ENCODE measurements at regions not wholly inside any gene's neighbourhood (a gene's known extent, or its start where the extent isn't known, plus 50 kb on each side); places are given as distances from the start of the nearest gene placed in this dataset.

DNA sequence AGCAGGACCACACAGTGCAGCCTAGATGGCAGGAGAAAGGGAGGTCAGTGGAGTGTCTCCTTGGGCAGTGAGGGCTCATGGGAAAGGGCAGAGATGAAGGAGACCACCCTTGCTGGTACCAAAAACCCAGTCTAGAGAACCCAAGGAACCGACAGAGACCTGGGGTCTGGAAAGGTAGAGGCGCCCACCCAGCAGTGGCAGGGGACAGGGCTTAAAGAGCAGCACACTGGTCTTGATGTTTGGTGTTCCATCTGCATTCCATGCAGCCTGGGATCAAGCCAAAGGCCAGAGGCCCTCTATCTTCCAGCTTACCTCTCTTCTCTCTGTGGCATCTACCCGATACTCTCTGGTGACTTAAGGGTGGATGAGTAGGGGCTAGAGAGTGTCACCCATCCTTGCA, 127.5 kb downstream of the PJA1 start:
- DNase-seq (ENCODE audit: low spot score) = no peak
- TF ChIP-seq, protein P1, sequence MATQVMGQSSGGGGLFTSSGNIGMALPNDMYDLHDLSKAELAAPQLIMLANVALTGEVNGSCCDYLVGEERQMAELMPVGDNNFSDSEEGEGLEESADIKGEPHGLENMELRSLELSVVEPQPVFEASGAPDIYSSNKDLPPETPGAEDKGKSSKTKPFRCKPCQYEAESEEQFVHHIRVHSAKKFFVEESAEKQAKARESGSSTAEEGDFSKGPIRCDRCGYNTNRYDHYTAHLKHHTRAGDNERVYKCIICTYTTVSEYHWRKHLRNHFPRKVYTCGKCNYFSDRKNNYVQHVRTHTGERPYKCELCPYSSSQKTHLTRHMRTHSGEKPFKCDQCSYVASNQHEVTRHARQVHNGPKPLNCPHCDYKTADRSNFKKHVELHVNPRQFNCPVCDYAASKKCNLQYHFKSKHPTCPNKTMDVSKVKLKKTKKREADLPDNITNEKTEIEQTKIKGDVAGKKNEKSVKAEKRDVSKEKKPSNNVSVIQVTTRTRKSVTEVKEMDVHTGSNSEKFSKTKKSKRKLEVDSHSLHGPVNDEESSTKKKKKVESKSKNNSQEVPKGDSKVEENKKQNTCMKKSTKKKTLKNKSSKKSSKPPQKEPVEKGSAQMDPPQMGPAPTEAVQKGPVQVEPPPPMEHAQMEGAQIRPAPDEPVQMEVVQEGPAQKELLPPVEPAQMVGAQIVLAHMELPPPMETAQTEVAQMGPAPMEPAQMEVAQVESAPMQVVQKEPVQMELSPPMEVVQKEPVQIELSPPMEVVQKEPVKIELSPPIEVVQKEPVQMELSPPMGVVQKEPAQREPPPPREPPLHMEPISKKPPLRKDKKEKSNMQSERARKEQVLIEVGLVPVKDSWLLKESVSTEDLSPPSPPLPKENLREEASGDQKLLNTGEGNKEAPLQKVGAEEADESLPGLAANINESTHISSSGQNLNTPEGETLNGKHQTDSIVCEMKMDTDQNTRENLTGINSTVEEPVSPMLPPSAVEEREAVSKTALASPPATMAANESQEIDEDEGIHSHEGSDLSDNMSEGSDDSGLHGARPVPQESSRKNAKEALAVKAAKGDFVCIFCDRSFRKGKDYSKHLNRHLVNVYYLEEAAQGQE (IDR thresholded peaks at IDR 0.05) = no peak
- TF ChIP-seq ZBTB33 (IDR thresholded peaks at IDR 0.05) (no peak), TAF1 (conservative IDR thresholded peaks at IDR 0.05) (no peak), HNF4G (IDR thresholded peaks at IDR 0.05) (no peak), HNF4A (conservative IDR thresholded peaks at IDR 0.05) (no peak), RXRA (IDR thresholded peaks at IDR 0.05) (no peak), GABPA (IDR thresholded peaks at IDR 0.05 in 1 of 2, conservative IDR thresholded peaks at IDR 0.05 in 1 of 2) (no peak), FOXA2 (IDR thresholded peaks at IDR 0.05) (no peak), SP1 (IDR thresholded peaks at IDR 0.05) (no peak), YY1 (IDR thresholded peaks at IDR 0.05) (no peak), CTCF (IDR thresholded peaks at IDR 0.05; ENCODE audit: low read depth, low read length, missing input control) (no peak), FOXA1 (IDR thresholded peaks at IDR 0.05) (no peak)
- TF ChIP-seq, protein P2, sequence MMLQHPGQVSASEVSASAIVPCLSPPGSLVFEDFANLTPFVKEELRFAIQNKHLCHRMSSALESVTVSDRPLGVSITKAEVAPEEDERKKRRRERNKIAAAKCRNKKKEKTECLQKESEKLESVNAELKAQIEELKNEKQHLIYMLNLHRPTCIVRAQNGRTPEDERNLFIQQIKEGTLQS (IDR thresholded peaks at IDR 0.05) = no peak
- Histone ChIP-seq H3K9me3 (ENCODE audit: control insufficient read depth in 4 of 4, low read length in 3 of 4) (no peaks in the 10 kb centered on the region), H3K27me3 (ENCODE audit: control insufficient read depth in 4 of 4, insufficient read depth in 4 of 4, low read length in 3 of 4) (peaks cover 0 to 6% (median 0%) of the 10 kb centered on the region in 4 donors), H3K4me3 (ENCODE audit: low read depth in 1 of 3, low read length in 3 of 3) (no peak overlapping the region), H3K36me3 (ENCODE audit: control insufficient read depth in 4 of 4, insufficient read depth in 3 of 4, low read depth in 1 of 4, low read length in 3 of 4) (no peaks in the 10 kb centered on the region), H3K9ac (ENCODE audit: low read depth in 1 of 2, low read length in 2 of 2) (no peak overlapping the region), H3K27ac (ENCODE audit: low read depth in 1 of 2, low read length in 2 of 2) (no peak overlapping the region), H3K4me1 (ENCODE audit: control insufficient read depth in 4 of 4, insufficient read depth in 4 of 4, low read length in 3 of 4) (no peaks in the 10 kb centered on the region)
- WGBS = 91% methylated on average over 3 of the region's 3 CpGs

DNA sequence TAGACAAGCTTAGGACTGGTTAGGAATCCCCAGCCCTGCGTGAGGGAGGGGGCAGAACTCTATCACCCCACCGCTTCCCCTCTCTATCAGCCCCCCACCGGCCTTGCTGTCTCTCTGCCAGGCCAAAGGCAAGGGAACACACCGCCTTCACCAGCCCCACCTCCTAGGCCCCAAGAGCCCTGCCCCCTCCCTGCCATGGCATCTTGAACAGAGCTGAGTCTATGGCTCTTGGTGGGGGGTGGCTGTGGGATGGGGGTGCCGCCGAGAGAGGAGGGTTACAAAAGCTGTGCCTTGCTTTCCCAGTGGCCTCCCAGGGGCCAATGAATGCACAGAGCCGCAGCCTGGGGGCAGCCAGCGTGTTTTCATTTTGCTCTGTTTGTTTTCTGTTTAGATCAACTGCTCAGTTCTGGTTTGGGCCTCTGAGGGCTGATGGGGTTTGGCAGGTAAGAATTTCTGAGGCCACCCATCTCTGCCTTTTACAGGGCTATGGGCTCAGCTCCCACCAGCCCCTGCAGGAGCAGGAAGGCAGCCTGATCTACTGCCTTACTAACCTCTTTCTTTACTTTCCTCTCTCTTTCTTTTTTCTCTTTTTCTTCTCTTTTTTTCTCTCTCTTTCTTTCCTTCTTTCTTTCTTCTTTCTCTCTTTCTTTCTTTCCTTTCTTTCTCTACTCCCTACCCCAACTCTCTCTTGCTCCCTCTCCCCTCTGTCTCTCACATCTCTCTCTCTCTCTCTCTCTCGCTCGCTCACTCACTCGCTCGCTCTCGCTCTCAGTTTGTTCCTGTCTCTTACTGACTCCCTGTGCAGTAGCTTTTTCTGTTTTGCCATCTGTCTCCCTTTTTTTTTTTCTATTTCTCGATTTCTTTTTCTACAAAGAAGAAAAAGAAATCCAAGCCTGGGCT, 128.3 kb downstream of the PJA1 start:
- Histone ChIP-seq H3K27me3 (ENCODE audit: control insufficient read depth in 4 of 4, insufficient read depth in 4 of 4, low read length in 3 of 4) (peaks cover 0 to 6% (median 0%) of the 10 kb centered on the region in 4 donors), H3K9ac (ENCODE audit: low read depth in 1 of 2, low read length in 2 of 2) (no peak overlapping the region), H3K4me3 (ENCODE audit: low read depth in 1 of 3, low read length in 3 of 3) (no peak overlapping the region), H3K27ac (ENCODE audit: low read depth in 1 of 2, low read length in 2 of 2) (no peak overlapping the region), H3K36me3 (ENCODE audit: control insufficient read depth in 4 of 4, insufficient read depth in 3 of 4, low read depth in 1 of 4, low read length in 3 of 4) (no peaks in the 10 kb centered on the region), H3K4me1 (ENCODE audit: control insufficient read depth in 4 of 4, insufficient read depth in 4 of 4, low read length in 3 of 4) (no peaks in the 10 kb centered on the region), H3K9me3 (ENCODE audit: control insufficient read depth in 4 of 4, low read length in 3 of 4) (no peaks in the 10 kb centered on the region)
- DNase-seq (ENCODE audit: low spot score) = no peak
- 85% methylated on average over 14 of the region's 14 CpGs for WGBS
- TF ChIP-seq TAF1 (conservative IDR thresholded peaks at IDR 0.05) = no peak
- TF ChIP-seq, protein P1 (IDR thresholded peaks at IDR 0.05) = no peak
- no peak for TF ChIP-seq NR2F2 (IDR thresholded peaks at IDR 0.05)
- TF ChIP-seq CTCF (IDR thresholded peaks at IDR 0.05; ENCODE audit: low read depth, low read length, missing input control) = no peak
- no peak for TF ChIP-seq EGR1 (IDR thresholded peaks at IDR 0.05; ENCODE audit: low read depth in 2 of 2)
- TF ChIP-seq HNF4A (conservative IDR thresholded peaks at IDR 0.05) = no peak
- TF ChIP-seq, protein P3, sequence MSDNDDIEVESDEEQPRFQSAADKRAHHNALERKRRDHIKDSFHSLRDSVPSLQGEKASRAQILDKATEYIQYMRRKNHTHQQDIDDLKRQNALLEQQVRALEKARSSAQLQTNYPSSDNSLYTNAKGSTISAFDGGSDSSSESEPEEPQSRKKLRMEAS (IDR thresholded peaks at IDR 0.05) = no peak
- TF ChIP-seq SP1 (IDR thresholded peaks at IDR 0.05) = no peak
- TF ChIP-seq HNF4G (IDR thresholded peaks at IDR 0.05) = no peak
- TF ChIP-seq JUND (IDR thresholded peaks at IDR 0.05) = no peak

All from liver (tissue), 8 donors.